GM21619 (cell line): ENCODE measurements at regions not wholly inside any gene's neighbourhood (a gene's known extent, or its start where the extent isn't known, plus 50 kb on each side); places are given as distances from the start of the nearest gene placed in this dataset.

Source experiments
- ATAC-seq: cut with Tn5 transposase; IDR thresholded peaks from one replicate; pipeline ENCODE4 v1.9.1; 2021; ENCODE audit not compliant: unreplicated experiment

- no peak for ATAC-seq
These were observed 87.2 kb downstream of the B3GNT2 start for GRCh38 chr2:62283147-62283546.

GRCh38 chr2:62281663-62282062 lies 85.7 kb downstream of the B3GNT2 start:
- ATAC-seq: no peak

GRCh38 chr2:62277688-62278087 lies 81.8 kb downstream of the B3GNT2 start:
- ATAC-seq: no peak
